SK-N-SH (cell line): ENCODE measurements at regions not wholly inside any gene's neighbourhood (a gene's known extent, or its start where the extent isn't known, plus 50 kb on each side); places are given as distances from the start of the nearest gene placed in this dataset.

Experiments used
- CTCF ChIA-PET: fragments of 300-600, 350-600 bp; formaldehyde crosslinking; extraction: SDS; loops from one replicate; lab custom pipeline; 2021; lab: Yijun Ruan, JAX
- POLR2A ChIA-PET: fragments of 350-600 bp; sonication (Branson Sonifier 250); formaldehyde crosslinking; extraction: SDS; loops from one replicate; lab custom pipeline; 2020; ENCODE audit warnings: antibody characterized with exemption, inconsistent platforms; lab: Yijun Ruan, JAX
- DNase-seq: peaks from one replicate; pipeline ENCODE4 v3.0.0; 2012
- H2AFZ ChIP-seq: fragments of 200-600 bp; sonication (generic); 2 replicates; pipeline ENCODE4 v1.8.1; 2016; ENCODE audit warnings: antibody characterized with exemption, mild to moderate bottlenecking, low read depth
- H3F3A ChIP-seq: fragments of 200-600 bp; sonication (generic); replicated peaks from 2 replicates; pipeline ENCODE3; 2016; ENCODE audit warnings: antibody characterized with exemption, mild to moderate bottlenecking; ENCODE audit not compliant: insufficient read depth
- H3K27ac ChIP-seq, 2 experiments: fragments of 200-500 bp in 1 of 2; fragments of 200-600 bp in 1 of 2; sonication (Bioruptor generic) in 1 of 2; sonication (generic), shearing (Covaris generic) in 1 of 2; 2 replicates each; pipeline versions ENCODE4 v1.5.1 to v1.6.1; 2014 to 2016; ENCODE audit warnings: low read depth in 2 of 2, inconsistent platforms in 1 of 2, low read length in 1 of 2, mild to moderate bottlenecking in 1 of 2, mixed read lengths in 1 of 2
- H3K27me3 ChIP-seq: fragments of 200-600 bp; sonication (generic), shearing (Covaris generic); 2 replicates; pipeline ENCODE4 v1.6.1; 2016; ENCODE audit warnings: mixed run types; ENCODE audit not compliant: insufficient read depth
- H3K36me3 ChIP-seq, 2 experiments: fragments of 200-500 bp in 1 of 2; fragments of 200-600 bp in 1 of 2; sonication (Bioruptor generic) in 1 of 2; sonication (generic) in 1 of 2; replicated peaks in 1 of 2; 2 replicates each; pipeline versions ENCODE3 to v1.5.1; 2014 to 2016; ENCODE audit warnings: low read length in 1 of 2, mild to moderate bottlenecking in 1 of 2; ENCODE audit not compliant: insufficient read depth in 2 of 2, control insufficient read depth in 1 of 2
- H3K4me1 ChIP-seq, 2 experiments: fragments of 200-500 bp in 1 of 2; fragments of 200-600 bp in 1 of 2; sonication (Bioruptor generic) in 1 of 2; sonication (generic), shearing (Covaris generic) in 1 of 2; 2 replicates each; pipeline versions ENCODE4 v1.5.1 to v1.6.1; 2014 to 2016; ENCODE audit warnings: low read depth in 1 of 2, low read length in 1 of 2, mixed run types in 1 of 2; ENCODE audit not compliant: insufficient read depth in 2 of 2, control insufficient read depth in 1 of 2
- H3K4me2 ChIP-seq: fragments of 200-600 bp; sonication (generic), shearing (Covaris generic); 2 replicates; pipeline ENCODE4 v1.6.1; 2017; ENCODE audit warnings: mixed run types
- H3K4me3 ChIP-seq, 2 experiments: fragments of 200-500 bp in 1 of 2; fragments of 200-600 bp in 1 of 2; sonication (Bioruptor generic) in 1 of 2; sonication (generic), shearing (Covaris generic) in 1 of 2; 2 replicates each; pipeline versions ENCODE4 v1.5.1 to v1.8.1; 2014 to 2016; ENCODE audit warnings: low read depth in 2 of 2, inconsistent platforms in 1 of 2, low read length in 1 of 2, mild to moderate bottlenecking in 1 of 2, mixed read lengths in 1 of 2, moderate library complexity in 1 of 2
- H3K79me2 ChIP-seq: fragments of 200-600 bp; sonication (generic); 2 replicates; pipeline ENCODE4 v1.8.1; 2017; ENCODE audit warnings: mild to moderate bottlenecking; ENCODE audit not compliant: insufficient read depth
- H3K9ac ChIP-seq: fragments of 200-600 bp; sonication (generic); 2 replicates; pipeline ENCODE4 v1.6.1; 2017; ENCODE audit warnings: mixed run types
- H3K9me2 ChIP-seq: fragments of 200-600 bp; sonication (generic); 2 replicates; pipeline ENCODE4 v1.6.1; 2017; ENCODE audit warnings: mixed run types
- H3K9me3 ChIP-seq: fragments of 200-600 bp; sonication (generic); 2 replicates; pipeline ENCODE4 v1.6.1; 2017; ENCODE audit warnings: mixed run types, mild to moderate bottlenecking, moderate library complexity
- H4K20me1 ChIP-seq: fragments of 200-600 bp; sonication (generic); 2 replicates; pipeline ENCODE4 v1.6.1; 2017; ENCODE audit warnings: mild to moderate bottlenecking, mixed run types; ENCODE audit not compliant: insufficient read depth
- CHD2 ChIP-seq: fragments of 150-350 bp; IDR thresholded peaks from 2 replicates; pipeline ENCODE4 v1.6.1; 2018; ENCODE audit warnings: low read length; ENCODE audit not compliant: partially characterized antibody
- FOSL2 ChIP-seq: IDR thresholded peaks from 2 replicates; pipeline ENCODE4 v1.4.0; 2012; ENCODE audit warnings: low read depth, mild to moderate bottlenecking, moderate library complexity, borderline replicate concordance
- FOXJ3 ChIP-seq: sonication (generic); formaldehyde crosslinking; IDR thresholded peaks from 2 replicates; pipeline ENCODE4 v1.5.1; 2020; ENCODE audit warnings: mild to moderate bottlenecking, missing genetic modification reagents
- FOXM1 ChIP-seq: IDR thresholded peaks from 2 replicates; pipeline ENCODE4 v1.4.0; 2012; ENCODE audit warnings: low read depth, mild to moderate bottlenecking
- GABPA ChIP-seq: IDR thresholded peaks from 2 replicates; pipeline ENCODE4 v1.4.0; 2012; ENCODE audit warnings: low read depth, mild to moderate bottlenecking
- JUND ChIP-seq: IDR thresholded peaks from 2 replicates; pipeline ENCODE4 v1.4.0; 2012
- NFIC ChIP-seq: IDR thresholded peaks from 2 replicates; pipeline ENCODE4 v1.4.0; 2012; ENCODE audit warnings: borderline replicate concordance
- NRF1 ChIP-seq: IDR thresholded peaks from 2 replicates; pipeline ENCODE4 v1.6.1; 2012; ENCODE audit warnings: low read depth, mild to moderate bottlenecking, low read length
- RAD21 ChIP-seq: IDR thresholded peaks from 2 replicates; pipeline ENCODE4 v1.6.1; 2012; ENCODE audit warnings: mild to moderate bottlenecking, low read length
- RCOR1 ChIP-seq: fragments of 150-350 bp; IDR thresholded peaks from 2 replicates; pipeline ENCODE4 v1.6.1; 2017; ENCODE audit warnings: antibody characterized with exemption, low read length
- RFX5 ChIP-seq: IDR thresholded peaks from 2 replicates; pipeline ENCODE4 v1.6.1; 2012; ENCODE audit warnings: mild to moderate bottlenecking, improper control_type of control experiment, low read length
- TAF1 ChIP-seq: IDR thresholded peaks from 2 replicates; pipeline ENCODE4 v1.6.1; 2012; ENCODE audit warnings: low read depth, mild to moderate bottlenecking, low read length, moderate library complexity, borderline replicate concordance
- WGBS: methylation state at CpG from one replicate; pipeline ENCODE4 v1.1.6; 2017; ENCODE audit warnings: low lambda C conversion rate; 5-methylcytosine and 5-hydroxymethylcytosine counted together
- TF ChIP-seq, protein P1 (sequence below): IDR thresholded peaks from 2 replicates; pipeline ENCODE4 v1.4.0; 2012; ENCODE audit warnings: low read depth, borderline replicate concordance
- TF ChIP-seq, protein P2 (sequence below): IDR thresholded peaks from 2 replicates; pipeline ENCODE4 v1.4.0; 2012; ENCODE audit warnings: low read depth, borderline replicate concordance
- TF ChIP-seq, protein P3 (sequence below): IDR thresholded peaks from 2 replicates; pipeline ENCODE4 v1.4.0; 2012; ENCODE audit warnings: low read depth
- TF ChIP-seq, protein P4 (sequence below): fragments of 200-600 bp; sonication (generic); IDR thresholded peaks from 2 replicates; pipeline ENCODE4 v1.6.1; 2017; ENCODE audit warnings: antibody characterized with exemption, mild to moderate bottlenecking, moderate library complexity
- TF ChIP-seq, protein P5 (sequence below): IDR thresholded peaks from 2 replicates; pipeline ENCODE4 v1.6.1; 2012; ENCODE audit warnings: mild to moderate bottlenecking, low read depth, low read length, moderate library complexity
- TF ChIP-seq, protein P6 (sequence below): fragments of 150-350 bp; IDR thresholded peaks from 2 replicates; pipeline ENCODE4 v1.6.1; 2016; ENCODE audit warnings: mild to moderate bottlenecking, low read depth, low read length

DNA sequence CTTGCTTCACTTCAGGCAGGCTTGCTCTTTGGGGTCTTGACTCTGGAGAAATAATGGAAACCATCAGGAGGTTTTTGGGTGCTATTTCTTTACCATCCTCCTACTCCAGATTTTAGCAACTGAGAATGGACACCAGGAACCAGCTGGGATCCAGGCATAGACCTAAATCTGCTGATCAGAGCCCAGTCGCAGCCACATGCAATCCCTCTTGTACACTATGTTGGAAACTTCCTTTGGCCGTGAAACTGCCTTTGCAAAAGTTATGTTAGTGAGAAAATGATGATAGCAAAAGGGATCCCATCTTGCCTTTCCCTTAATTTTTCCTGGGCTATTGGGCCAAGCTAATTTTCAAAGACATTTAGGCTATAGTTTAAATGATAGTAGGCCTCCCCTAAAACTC is 158.8 kb upstream of the ARL4C start:
- no peak overlapping the region for H2AFZ ChIP-seq
- CTCF ChIA-PET: interaction anchor here (1.2 to 1.4 kb wide), 3 partner anchors 17 to 452 kb away, joined by 3 read pairs; no protein-coding TSS in a partner anchor
- H3K9me2 ChIP-seq: no peaks in the 10 kb centered on the region
- no peak overlapping the region for H3K27ac ChIP-seq
- POLR2A ChIA-PET: no interaction called here
- no peaks in the 10 kb centered on the region for H3K4me1 ChIP-seq
- TF ChIP-seq RFX5 (no peak), NRF1 (no peak), GABPA (no peak), FOSL2 (no peak)
- H3F3A ChIP-seq: no peaks in the 10 kb centered on the region
- H3K79me2 ChIP-seq: no peaks in the 10 kb centered on the region
- DNase-seq: no peak
- H3K36me3 ChIP-seq: no peaks in the 10 kb centered on the region
- no peaks in the 10 kb centered on the region for H3K27me3 ChIP-seq
- WGBS: 90% methylated on average over 2 of the region's 2 CpGs
- no peak overlapping the region for H3K4me2 ChIP-seq
- H3K9ac ChIP-seq: no peak overlapping the region
- H4K20me1 ChIP-seq: no peaks in the 10 kb centered on the region
- H3K4me3 ChIP-seq: no peak overlapping the region
- H3K9me3 ChIP-seq: no peaks in the 10 kb centered on the region

DNA sequence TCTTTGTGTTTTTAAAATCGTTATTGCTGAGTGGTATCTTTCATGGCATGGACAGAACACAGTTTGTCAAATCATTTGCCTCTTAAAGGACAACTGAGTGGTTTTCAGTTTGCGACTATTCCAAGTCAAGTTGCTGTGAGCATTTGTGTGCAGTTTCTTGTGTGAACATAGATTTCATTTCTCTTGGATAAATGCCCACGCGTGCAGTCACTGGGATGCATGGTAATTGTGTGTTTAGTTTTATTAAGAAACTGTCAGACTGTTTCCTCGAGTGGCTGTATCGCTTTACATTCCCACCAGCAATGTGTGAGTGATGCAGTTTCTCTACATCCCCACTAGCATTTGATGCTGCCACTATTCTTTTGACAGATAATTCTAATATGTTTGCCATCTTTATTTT is 154.0 kb upstream of the ARL4C start:
- Histone ChIP-seq H3K27ac (no peak overlapping the region), H3K36me3 (no peaks in the 10 kb centered on the region), H3F3A (no peaks in the 10 kb centered on the region), H3K4me3 (no peak overlapping the region), H3K79me2 (no peaks in the 10 kb centered on the region), H3K9me2 (no peaks in the 10 kb centered on the region), H4K20me1 (no peaks in the 10 kb centered on the region), H3K27me3 (no peaks in the 10 kb centered on the region), H3K4me1 (no peaks in the 10 kb centered on the region), H3K9me3 (no peaks in the 10 kb centered on the region), H3K9ac (no peak overlapping the region), H2AFZ (no peak overlapping the region), H3K4me2 (no peak overlapping the region)
- TF ChIP-seq, protein P1, sequence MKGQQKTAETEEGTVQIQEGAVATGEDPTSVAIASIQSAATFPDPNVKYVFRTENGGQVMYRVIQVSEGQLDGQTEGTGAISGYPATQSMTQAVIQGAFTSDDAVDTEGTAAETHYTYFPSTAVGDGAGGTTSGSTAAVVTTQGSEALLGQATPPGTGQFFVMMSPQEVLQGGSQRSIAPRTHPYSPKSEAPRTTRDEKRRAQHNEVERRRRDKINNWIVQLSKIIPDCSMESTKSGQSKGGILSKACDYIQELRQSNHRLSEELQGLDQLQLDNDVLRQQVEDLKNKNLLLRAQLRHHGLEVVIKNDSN: no peak
- TF ChIP-seq TAF1 (no peak), RFX5 (no peak), RCOR1 (no peak), NFIC (no peak), FOXM1 (no peak), JUND (no peak), RAD21 (no peak), CHD2 (no peak), FOXJ3 (CRISPR knock-in tag) (no peak)
- TF ChIP-seq, protein P2, sequence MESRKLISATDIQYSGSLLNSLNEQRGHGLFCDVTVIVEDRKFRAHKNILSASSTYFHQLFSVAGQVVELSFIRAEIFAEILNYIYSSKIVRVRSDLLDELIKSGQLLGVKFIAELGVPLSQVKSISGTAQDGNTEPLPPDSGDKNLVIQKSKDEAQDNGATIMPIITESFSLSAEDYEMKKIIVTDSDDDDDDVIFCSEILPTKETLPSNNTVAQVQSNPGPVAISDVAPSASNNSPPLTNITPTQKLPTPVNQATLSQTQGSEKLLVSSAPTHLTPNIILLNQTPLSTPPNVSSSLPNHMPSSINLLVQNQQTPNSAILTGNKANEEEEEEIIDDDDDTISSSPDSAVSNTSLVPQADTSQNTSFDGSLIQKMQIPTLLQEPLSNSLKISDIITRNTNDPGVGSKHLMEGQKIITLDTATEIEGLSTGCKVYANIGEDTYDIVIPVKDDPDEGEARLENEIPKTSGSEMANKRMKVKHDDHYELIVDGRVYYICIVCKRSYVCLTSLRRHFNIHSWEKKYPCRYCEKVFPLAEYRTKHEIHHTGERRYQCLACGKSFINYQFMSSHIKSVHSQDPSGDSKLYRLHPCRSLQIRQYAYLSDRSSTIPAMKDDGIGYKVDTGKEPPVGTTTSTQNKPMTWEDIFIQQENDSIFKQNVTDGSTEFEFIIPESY: no peak
- TF ChIP-seq, protein P3, sequence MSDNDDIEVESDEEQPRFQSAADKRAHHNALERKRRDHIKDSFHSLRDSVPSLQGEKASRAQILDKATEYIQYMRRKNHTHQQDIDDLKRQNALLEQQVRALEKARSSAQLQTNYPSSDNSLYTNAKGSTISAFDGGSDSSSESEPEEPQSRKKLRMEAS: no peak
- TF ChIP-seq, protein P4, sequence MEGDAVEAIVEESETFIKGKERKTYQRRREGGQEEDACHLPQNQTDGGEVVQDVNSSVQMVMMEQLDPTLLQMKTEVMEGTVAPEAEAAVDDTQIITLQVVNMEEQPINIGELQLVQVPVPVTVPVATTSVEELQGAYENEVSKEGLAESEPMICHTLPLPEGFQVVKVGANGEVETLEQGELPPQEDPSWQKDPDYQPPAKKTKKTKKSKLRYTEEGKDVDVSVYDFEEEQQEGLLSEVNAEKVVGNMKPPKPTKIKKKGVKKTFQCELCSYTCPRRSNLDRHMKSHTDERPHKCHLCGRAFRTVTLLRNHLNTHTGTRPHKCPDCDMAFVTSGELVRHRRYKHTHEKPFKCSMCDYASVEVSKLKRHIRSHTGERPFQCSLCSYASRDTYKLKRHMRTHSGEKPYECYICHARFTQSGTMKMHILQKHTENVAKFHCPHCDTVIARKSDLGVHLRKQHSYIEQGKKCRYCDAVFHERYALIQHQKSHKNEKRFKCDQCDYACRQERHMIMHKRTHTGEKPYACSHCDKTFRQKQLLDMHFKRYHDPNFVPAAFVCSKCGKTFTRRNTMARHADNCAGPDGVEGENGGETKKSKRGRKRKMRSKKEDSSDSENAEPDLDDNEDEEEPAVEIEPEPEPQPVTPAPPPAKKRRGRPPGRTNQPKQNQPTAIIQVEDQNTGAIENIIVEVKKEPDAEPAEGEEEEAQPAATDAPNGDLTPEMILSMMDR: no peak
- TF ChIP-seq, protein P5, sequence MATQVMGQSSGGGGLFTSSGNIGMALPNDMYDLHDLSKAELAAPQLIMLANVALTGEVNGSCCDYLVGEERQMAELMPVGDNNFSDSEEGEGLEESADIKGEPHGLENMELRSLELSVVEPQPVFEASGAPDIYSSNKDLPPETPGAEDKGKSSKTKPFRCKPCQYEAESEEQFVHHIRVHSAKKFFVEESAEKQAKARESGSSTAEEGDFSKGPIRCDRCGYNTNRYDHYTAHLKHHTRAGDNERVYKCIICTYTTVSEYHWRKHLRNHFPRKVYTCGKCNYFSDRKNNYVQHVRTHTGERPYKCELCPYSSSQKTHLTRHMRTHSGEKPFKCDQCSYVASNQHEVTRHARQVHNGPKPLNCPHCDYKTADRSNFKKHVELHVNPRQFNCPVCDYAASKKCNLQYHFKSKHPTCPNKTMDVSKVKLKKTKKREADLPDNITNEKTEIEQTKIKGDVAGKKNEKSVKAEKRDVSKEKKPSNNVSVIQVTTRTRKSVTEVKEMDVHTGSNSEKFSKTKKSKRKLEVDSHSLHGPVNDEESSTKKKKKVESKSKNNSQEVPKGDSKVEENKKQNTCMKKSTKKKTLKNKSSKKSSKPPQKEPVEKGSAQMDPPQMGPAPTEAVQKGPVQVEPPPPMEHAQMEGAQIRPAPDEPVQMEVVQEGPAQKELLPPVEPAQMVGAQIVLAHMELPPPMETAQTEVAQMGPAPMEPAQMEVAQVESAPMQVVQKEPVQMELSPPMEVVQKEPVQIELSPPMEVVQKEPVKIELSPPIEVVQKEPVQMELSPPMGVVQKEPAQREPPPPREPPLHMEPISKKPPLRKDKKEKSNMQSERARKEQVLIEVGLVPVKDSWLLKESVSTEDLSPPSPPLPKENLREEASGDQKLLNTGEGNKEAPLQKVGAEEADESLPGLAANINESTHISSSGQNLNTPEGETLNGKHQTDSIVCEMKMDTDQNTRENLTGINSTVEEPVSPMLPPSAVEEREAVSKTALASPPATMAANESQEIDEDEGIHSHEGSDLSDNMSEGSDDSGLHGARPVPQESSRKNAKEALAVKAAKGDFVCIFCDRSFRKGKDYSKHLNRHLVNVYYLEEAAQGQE: no peak
- TF ChIP-seq, protein P6, sequence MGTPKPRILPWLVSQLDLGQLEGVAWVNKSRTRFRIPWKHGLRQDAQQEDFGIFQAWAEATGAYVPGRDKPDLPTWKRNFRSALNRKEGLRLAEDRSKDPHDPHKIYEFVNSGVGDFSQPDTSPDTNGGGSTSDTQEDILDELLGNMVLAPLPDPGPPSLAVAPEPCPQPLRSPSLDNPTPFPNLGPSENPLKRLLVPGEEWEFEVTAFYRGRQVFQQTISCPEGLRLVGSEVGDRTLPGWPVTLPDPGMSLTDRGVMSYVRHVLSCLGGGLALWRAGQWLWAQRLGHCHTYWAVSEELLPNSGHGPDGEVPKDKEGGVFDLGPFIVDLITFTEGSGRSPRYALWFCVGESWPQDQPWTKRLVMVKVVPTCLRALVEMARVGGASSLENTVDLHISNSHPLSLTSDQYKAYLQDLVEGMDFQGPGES: no peak
- DNase-seq: no peak
- POLR2A ChIA-PET: no interaction called here
- 81% methylated on average over 6 of the region's 6 CpGs for WGBS
- CTCF ChIA-PET: no interaction called here
